ENCODE measurements at regions not wholly inside any gene's neighbourhood (a gene's known extent, or its start where the extent isn't known, plus 50 kb on each side); places are given as distances from the start of the nearest gene placed in this dataset.

DNA sequence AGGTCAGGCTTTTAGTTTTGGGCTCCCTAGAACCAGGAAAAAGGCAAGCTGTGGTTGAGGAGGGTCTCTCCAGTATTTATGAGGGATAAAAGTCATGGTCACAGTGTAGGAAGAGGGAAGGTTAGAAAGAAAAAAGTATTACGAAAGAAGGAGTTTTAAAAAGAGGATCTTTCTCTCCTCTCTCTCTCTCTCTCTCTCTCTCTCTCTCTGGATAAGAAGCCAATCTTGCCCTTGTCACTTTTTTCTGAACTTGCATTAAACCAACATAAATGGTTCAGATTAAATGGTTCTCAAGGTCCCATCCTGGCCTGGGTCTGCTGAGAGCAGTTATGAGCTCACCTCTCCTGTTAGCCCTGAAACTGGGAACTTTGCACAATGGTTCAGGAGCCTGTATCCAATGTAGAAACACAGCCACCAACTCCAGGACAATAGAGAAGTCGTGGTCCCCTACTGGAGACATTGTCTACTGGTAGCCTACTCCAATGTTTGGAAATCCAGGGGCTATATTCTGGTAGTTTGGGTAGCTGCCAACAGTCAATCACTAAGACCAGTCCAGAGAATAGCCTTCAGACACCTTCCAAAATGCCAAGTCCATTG, 131.9 kb downstream of the DAD1 start:
- no peak overlapping the region for H3K4me3 ChIP-seq (ENCODE audit: low read depth, low read length)
- no peak for DNase-seq (ENCODE audit: low read depth)
- no peak for TF ChIP-seq CTCF (IDR thresholded peaks at IDR 0.05; ENCODE audit: control insufficient read depth, extremely low read depth, insufficient read depth)

GRCh38 chr14:22456421-22456820, 132.6 kb downstream of the DAD1 start:
- no peak for TF ChIP-seq CTCF (IDR thresholded peaks at IDR 0.05; ENCODE audit: control insufficient read depth, extremely low read depth, insufficient read depth)
- no peak overlapping the region for H3K4me3 ChIP-seq (ENCODE audit: low read depth, low read length)
- no peak for DNase-seq (ENCODE audit: low read depth)

DNA sequence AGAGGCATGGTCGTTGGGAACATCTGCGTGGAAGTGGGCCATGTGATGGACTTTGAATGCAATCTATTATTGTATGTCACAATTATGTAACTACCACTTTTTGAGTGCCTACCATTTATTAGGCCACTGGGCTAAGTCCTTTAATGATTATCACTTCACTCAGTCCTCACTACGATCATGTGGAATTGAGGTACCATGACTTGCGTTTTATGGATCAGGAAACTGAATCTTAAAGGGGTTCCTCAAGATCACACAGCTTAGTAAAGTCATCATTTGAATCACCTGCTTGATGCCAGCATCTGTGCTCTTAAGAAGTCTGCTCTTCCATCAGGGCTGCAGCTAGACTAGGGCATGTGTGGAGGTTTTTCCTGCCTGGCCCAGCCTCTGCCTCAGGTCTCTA, 136.7 kb downstream of the DAD1 start:
- TF ChIP-seq CTCF (IDR thresholded peaks at IDR 0.05; ENCODE audit: control insufficient read depth, extremely low read depth, insufficient read depth): no peak
- no peak for DNase-seq (ENCODE audit: low read depth)
- H3K4me3 ChIP-seq (ENCODE audit: low read depth, low read length): no peak overlapping the region

GRCh38 chr14:22450266-22450665, 138.8 kb downstream of the DAD1 start:
- no peak for TF ChIP-seq CTCF (IDR thresholded peaks at IDR 0.05; ENCODE audit: control insufficient read depth, extremely low read depth, insufficient read depth)
- no peak for DNase-seq (ENCODE audit: low read depth)
- H3K4me3 ChIP-seq (ENCODE audit: low read depth, low read length): no peak overlapping the region

DNA sequence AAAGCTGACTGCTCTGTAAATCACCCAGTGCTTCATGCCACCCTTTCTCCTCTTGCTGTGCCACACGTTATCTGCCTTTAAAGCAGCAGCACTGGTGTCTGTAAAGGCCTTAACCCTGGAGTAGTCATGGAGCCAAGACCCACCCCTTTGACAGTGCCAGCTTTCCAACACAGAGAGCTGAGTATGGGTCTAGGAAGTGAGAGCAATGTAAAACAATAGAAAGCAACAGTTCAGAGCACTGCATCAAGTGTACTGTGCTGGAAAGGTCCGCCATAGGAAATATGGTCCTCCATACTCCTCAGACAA, 139.5 kb downstream of the DAD1 start:
- DNase-seq (ENCODE audit: low read depth): no peak
- H3K4me3 ChIP-seq (ENCODE audit: low read depth, low read length): no peak overlapping the region
- TF ChIP-seq CTCF (IDR thresholded peaks at IDR 0.05; ENCODE audit: control insufficient read depth, extremely low read depth, insufficient read depth): no peak

GRCh38 chr14:22448905-22449599, 140.0 kb downstream of the DAD1 start:
- TF ChIP-seq CTCF (IDR thresholded peaks at IDR 0.05; ENCODE audit: control insufficient read depth, extremely low read depth, insufficient read depth): no peak
- H3K4me3 ChIP-seq (ENCODE audit: low read depth, low read length): no peak overlapping the region
- DNase-seq (ENCODE audit: low read depth): no peak

All from LNCaP clone FGC (cell line).